ENCODE measurements at regions not wholly inside any gene's neighbourhood (a gene's known extent, or its start where the extent isn't known, plus 50 kb on each side); places are given as distances from the start of the nearest gene placed in this dataset.

GRCh38 chr7:149615690-149616270 is 118.2 kb upstream of the ZNF746 start:
- intact Hi-C loops (cut with DNase I; ENCODE audit: low total_unique reads), result no loop called here
- H3K36me3 ChIP-seq (ENCODE audit: low read depth, missing control alignments), result no peaks in the 10 kb centered on the region
- no peaks in the 10 kb centered on the region for H3K27me3 ChIP-seq
- no peak overlapping the region for H3K4me3 ChIP-seq
- TF ChIP-seq POLR2A (IDR thresholded peaks at IDR 0.05), result no peak
- no peaks in the 10 kb centered on the region for H3K4me1 ChIP-seq
- no peaks in the 10 kb centered on the region for H3K9me3 ChIP-seq
- no peak for DNase-seq
- WGBS, 2 donors, result 84 to 88% methylated on average over 13 of the region's 13 CpGs
- no peak overlapping the region for H3K27ac ChIP-seq

DNA sequence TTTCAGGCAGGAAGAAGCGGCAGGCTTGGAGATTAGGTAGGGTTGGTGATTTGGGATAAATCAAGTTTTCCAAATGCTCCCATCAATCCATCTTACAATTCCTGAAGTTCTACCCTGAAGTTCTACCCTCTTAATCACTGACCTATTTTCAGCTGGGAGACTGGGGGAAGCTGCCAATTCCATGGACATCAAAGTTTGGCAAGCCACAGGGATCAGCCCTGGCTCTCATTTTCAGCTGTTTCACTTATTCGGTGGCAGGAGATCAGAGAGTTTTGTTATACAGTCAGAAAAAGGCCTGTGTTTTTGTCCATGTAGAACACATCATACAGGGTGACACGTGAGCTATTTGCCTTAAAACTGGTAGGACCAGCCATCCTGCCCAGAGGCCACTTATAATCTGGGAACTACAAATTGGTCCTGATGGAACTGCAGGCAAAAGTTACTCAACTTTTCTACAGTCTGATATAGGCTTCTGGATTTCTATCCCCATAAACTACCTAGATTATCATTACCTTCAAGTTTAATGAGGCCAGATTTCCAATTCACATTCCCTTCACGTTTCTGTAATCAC is 112.9 kb upstream of the ZNF746 start:
- TF ChIP-seq POLR2A (IDR thresholded peaks at IDR 0.05), result no peak
- TF ChIP-seq, protein P1, sequence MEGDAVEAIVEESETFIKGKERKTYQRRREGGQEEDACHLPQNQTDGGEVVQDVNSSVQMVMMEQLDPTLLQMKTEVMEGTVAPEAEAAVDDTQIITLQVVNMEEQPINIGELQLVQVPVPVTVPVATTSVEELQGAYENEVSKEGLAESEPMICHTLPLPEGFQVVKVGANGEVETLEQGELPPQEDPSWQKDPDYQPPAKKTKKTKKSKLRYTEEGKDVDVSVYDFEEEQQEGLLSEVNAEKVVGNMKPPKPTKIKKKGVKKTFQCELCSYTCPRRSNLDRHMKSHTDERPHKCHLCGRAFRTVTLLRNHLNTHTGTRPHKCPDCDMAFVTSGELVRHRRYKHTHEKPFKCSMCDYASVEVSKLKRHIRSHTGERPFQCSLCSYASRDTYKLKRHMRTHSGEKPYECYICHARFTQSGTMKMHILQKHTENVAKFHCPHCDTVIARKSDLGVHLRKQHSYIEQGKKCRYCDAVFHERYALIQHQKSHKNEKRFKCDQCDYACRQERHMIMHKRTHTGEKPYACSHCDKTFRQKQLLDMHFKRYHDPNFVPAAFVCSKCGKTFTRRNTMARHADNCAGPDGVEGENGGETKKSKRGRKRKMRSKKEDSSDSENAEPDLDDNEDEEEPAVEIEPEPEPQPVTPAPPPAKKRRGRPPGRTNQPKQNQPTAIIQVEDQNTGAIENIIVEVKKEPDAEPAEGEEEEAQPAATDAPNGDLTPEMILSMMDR (IDR thresholded peaks at IDR 0.05), result no peak
- Histone ChIP-seq H3K4me1 (no peaks in the 10 kb centered on the region), H3K27me3 (no peaks in the 10 kb centered on the region), H3K36me3 (ENCODE audit: low read depth, missing control alignments) (no peaks in the 10 kb centered on the region), H3K9me3 (no peaks in the 10 kb centered on the region), H3K4me3 (no peak overlapping the region), H3K27ac (no peak overlapping the region)
- intact Hi-C loops (cut with DNase I; ENCODE audit: low total_unique reads), result no loop called here
- WGBS, 2 donors, result 70 to 80% methylated on average over 4 of the region's 4 CpGs
- DNase-seq, result no peak

GRCh38 chr7:149608168-149608567 is 110.6 kb upstream of the ZNF746 start:
- no peaks in the 10 kb centered on the region for H3K36me3 ChIP-seq (ENCODE audit: low read depth, missing control alignments)
- TF ChIP-seq, protein P1 (IDR thresholded peaks at IDR 0.05), result no peak
- TF ChIP-seq POLR2A (IDR thresholded peaks at IDR 0.05), result no peak
- intact Hi-C loops (cut with DNase I; ENCODE audit: low total_unique reads), result no loop called here
- 95 to 98% methylated on average over 2 of the region's 2 CpGs for WGBS, 2 donors
- no peaks in the 10 kb centered on the region for H3K27me3 ChIP-seq
- H3K4me1 ChIP-seq, result no peaks in the 10 kb centered on the region
- no peak overlapping the region for H3K27ac ChIP-seq
- no peaks in the 10 kb centered on the region for H3K9me3 ChIP-seq
- DNase-seq, result no peak
- H3K4me3 ChIP-seq, result no peak overlapping the region

DNA sequence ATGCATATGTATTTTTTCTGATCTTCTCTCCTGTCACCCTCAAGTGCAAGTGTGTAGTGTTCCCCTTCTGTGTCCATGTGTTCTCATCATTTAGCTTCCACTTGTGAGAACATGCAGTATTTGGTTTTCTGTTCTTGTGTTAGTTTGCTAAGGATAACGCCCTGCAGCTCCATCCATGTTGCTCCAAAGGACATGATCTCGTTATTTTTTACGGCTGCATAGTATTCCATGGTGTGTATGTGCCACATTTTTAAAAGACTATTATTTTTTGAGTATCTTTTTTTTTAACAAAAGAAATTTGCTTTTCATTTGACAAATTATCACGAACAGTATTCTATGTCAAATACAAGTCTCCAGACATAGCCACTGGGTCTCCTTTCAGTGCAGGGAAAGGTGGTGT is 110.1 kb upstream of the ZNF746 start:
- Histone ChIP-seq H3K4me3 (no peak overlapping the region), H3K36me3 (ENCODE audit: low read depth, missing control alignments) (no peaks in the 10 kb centered on the region), H3K27ac (no peak overlapping the region), H3K27me3 (no peaks in the 10 kb centered on the region), H3K9me3 (no peaks in the 10 kb centered on the region), H3K4me1 (no peaks in the 10 kb centered on the region)
- DNase-seq, result no peak
- TF ChIP-seq, protein P1 (IDR thresholded peaks at IDR 0.05), result no peak
- no peak for TF ChIP-seq POLR2A (IDR thresholded peaks at IDR 0.05)
- 95 to 96% methylated on average over 4 of the region's 4 CpGs for WGBS, 2 donors
- intact Hi-C loops (cut with DNase I; ENCODE audit: low total_unique reads), result no loop called here

- no peak overlapping the region for H3K27ac ChIP-seq
- 93 to 96% methylated on average over 4 of the region's 4 CpGs for WGBS, 2 donors
- no peaks in the 10 kb centered on the region for H3K4me1 ChIP-seq
- DNase-seq, result no peak
- H3K27me3 ChIP-seq, result no peaks in the 10 kb centered on the region
- TF ChIP-seq, protein P1 (IDR thresholded peaks at IDR 0.05), result no peak
- H3K9me3 ChIP-seq, result no peaks in the 10 kb centered on the region
- no peak overlapping the region for H3K4me3 ChIP-seq
- H3K36me3 ChIP-seq (ENCODE audit: low read depth, missing control alignments), result no peaks in the 10 kb centered on the region
- intact Hi-C loops (cut with DNase I; ENCODE audit: low total_unique reads), result no loop called here
Measured at GRCh38 chr7:149606826-149607225, 109.2 kb upstream of the ZNF746 start.

Data from testis (tissue), 2 donors.